SK-N-SH (cell line): ENCODE measurements at regions not wholly inside any gene's neighbourhood (a gene's known extent, or its start where the extent isn't known, plus 50 kb on each side); places are given as distances from the start of the nearest gene placed in this dataset.

Source experiments
- CTCF ChIP-seq: fragments of 200-600 bp; sonication (generic); IDR thresholded peaks from 2 replicates; pipeline ENCODE4 v1.6.1; 2017; ENCODE audit warnings: antibody characterized with exemption, mild to moderate bottlenecking, moderate library complexity
- EP300 ChIP-seq, 2 experiments: IDR thresholded peaks; 2 replicates each; pipeline versions ENCODE4 v1.4.0 to v1.6.1; 2012; ENCODE audit warnings: borderline replicate concordance in 1 of 2, low read depth in 1 of 2, low read length in 1 of 2
- GABPA ChIP-seq: IDR thresholded peaks from 2 replicates; pipeline ENCODE4 v1.4.0; 2012; ENCODE audit warnings: low read depth, mild to moderate bottlenecking
- GATA2 ChIP-seq: sonication (generic); formaldehyde crosslinking; IDR thresholded peaks from 2 replicates; pipeline ENCODE4 v1.5.0; 2020; ENCODE audit warnings: mild to moderate bottlenecking, missing genetic modification reagents
- MAX ChIP-seq: IDR thresholded peaks from 2 replicates; pipeline ENCODE4 v1.4.0; 2012; ENCODE audit warnings: low read depth
- MXI1 ChIP-seq: IDR thresholded peaks from 2 replicates; pipeline ENCODE4 v1.6.1; 2012; ENCODE audit warnings: mild to moderate bottlenecking, low read depth, low read length, improper control_type of control experiment
- NFIC ChIP-seq: IDR thresholded peaks from 2 replicates; pipeline ENCODE4 v1.4.0; 2012; ENCODE audit warnings: borderline replicate concordance
- POLR2AphosphoS5 ChIP-seq: IDR thresholded peaks from 2 replicates; pipeline ENCODE4 v1.6.1; 2012; ENCODE audit warnings: low read depth, low read length
- RAD21 ChIP-seq: IDR thresholded peaks from 2 replicates; pipeline ENCODE4 v1.6.1; 2012; ENCODE audit warnings: mild to moderate bottlenecking, low read length
- RCOR1 ChIP-seq: fragments of 150-350 bp; IDR thresholded peaks from 2 replicates; pipeline ENCODE4 v1.6.1; 2017; ENCODE audit warnings: antibody characterized with exemption, low read length
- REST ChIP-seq: IDR thresholded peaks from 2 replicates; pipeline ENCODE4 v1.6.1; 2012; ENCODE audit warnings: mild to moderate bottlenecking, low read depth, low read length, moderate library complexity
- RXRA ChIP-seq: IDR thresholded peaks from 2 replicates; pipeline ENCODE4 v1.4.0; 2012; ENCODE audit warnings: low read depth, mild to moderate bottlenecking, borderline replicate concordance

- TF ChIP-seq POLR2AphosphoS5 (no peak), GABPA (no peak), GATA2 (CRISPR knock-in tag) (no peak), RAD21 (no peak), CTCF (no peak), REST (no peak), NFIC (no peak), RCOR1 (no peak), MXI1 (no peak), RXRA (no peak), MAX (no peak), EP300 (IDR thresholded peaks at IDR 0.05; ENCODE audit: borderline replicate concordance in 1 of 2, low read depth in 1 of 2, low read length in 1 of 2) (no peak)
Measured at GRCh38 chr2:234708717-234709116, 211.8 kb upstream of the ARL4C start.
